HFFc6 (cell line): ENCODE measurements at regions not wholly inside any gene's neighbourhood (a gene's known extent, or its start where the extent isn't known, plus 50 kb on each side); places are given as distances from the start of the nearest gene placed in this dataset.

Source experiments
- DNase-seq: peaks from one replicate; pipeline ENCODE4 v3.0.0-alpha.2; 2018
- H3K27ac Mint-ChIP-seq: 2 replicates; pipeline ENCODE4 v1.8.0; 2020; ENCODE audit warnings: mild to moderate bottlenecking, mixed read lengths
- H3K27me3 Mint-ChIP-seq: 2 replicates; pipeline ENCODE4 v1.8.0; 2021; ENCODE audit warnings: mild to moderate bottlenecking, moderate library complexity, mixed read lengths; ENCODE audit not compliant: insufficient read depth
- H3K36me3 Mint-ChIP-seq: 2 replicates; pipeline ENCODE4 v1.8.0; 2021; ENCODE audit warnings: low read depth, mixed read lengths
- H3K4me1 Mint-ChIP-seq: 2 replicates; pipeline ENCODE4 v1.8.0; 2020; ENCODE audit warnings: low read depth, mixed read lengths
- H3K4me3 Mint-ChIP-seq: 2 replicates; pipeline ENCODE4 v1.8.0; 2020; ENCODE audit warnings: mild to moderate bottlenecking, moderate library complexity, mixed read lengths
- H3K9me3 Mint-ChIP-seq: 2 replicates; pipeline ENCODE4 v1.8.0; 2020; ENCODE audit warnings: mild to moderate bottlenecking, mixed read lengths
- TF ChIP-seq, protein P1 (sequence below): fragments of 200-600 bp; sonication (generic); IDR thresholded peaks from 2 replicates; pipeline ENCODE4 v1.5.0; 2021; ENCODE audit warnings: antibody characterized with exemption, mild to moderate bottlenecking

DNA sequence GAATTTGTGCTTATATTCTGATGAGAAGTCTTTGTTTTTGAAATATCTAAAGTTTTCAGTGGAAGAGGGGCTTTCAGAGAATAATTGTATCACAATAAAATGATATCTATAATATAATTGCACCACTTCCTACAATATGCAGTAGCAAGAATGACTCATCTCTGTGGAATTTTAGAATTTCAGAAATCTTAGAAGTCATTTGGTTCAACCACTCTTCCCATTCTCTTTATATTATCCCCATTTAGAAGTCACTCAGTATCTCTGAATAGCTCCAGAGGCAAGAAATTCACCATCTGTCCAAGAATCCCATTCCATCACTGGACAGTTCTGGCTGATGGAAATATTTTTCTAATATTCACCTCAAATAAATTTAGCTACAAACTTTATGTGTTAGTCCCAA lies 59.3 kb upstream of the CCDC68 start:
- Mint-ChIP-seq H3K36me3 (no peaks in the 10 kb centered on the region), H3K27ac (no peak overlapping the region), H3K9me3 (no peaks in the 10 kb centered on the region), H3K4me1 (peaks cover 11% of the 10 kb centered on the region), H3K4me3 (no peak overlapping the region), H3K27me3 (peaks cover 4% of the 10 kb centered on the region; the same call in 1 of the 2 replicates)
- peak; percentile 34 for DNase-seq
- TF ChIP-seq, protein P1, sequence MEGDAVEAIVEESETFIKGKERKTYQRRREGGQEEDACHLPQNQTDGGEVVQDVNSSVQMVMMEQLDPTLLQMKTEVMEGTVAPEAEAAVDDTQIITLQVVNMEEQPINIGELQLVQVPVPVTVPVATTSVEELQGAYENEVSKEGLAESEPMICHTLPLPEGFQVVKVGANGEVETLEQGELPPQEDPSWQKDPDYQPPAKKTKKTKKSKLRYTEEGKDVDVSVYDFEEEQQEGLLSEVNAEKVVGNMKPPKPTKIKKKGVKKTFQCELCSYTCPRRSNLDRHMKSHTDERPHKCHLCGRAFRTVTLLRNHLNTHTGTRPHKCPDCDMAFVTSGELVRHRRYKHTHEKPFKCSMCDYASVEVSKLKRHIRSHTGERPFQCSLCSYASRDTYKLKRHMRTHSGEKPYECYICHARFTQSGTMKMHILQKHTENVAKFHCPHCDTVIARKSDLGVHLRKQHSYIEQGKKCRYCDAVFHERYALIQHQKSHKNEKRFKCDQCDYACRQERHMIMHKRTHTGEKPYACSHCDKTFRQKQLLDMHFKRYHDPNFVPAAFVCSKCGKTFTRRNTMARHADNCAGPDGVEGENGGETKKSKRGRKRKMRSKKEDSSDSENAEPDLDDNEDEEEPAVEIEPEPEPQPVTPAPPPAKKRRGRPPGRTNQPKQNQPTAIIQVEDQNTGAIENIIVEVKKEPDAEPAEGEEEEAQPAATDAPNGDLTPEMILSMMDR: no peak

DNA sequence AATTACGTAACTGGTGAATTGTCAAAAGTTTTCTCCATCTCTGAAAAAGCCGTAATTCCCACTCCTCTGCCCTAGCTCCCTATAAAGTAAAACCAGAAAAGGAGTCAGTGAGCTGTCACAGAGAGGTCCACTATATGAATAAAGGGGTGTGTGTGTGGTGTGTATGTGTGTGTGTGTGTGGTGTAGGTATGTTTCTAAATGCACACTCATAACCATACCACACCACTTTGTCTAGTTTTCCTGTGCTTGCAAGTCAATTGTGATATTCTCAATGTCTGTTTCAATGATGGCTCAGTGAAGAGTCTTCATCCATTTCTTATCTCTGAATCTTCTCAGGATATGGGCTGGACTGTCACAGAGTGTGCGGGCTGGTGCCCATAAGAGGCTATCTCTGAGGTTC lies 54.8 kb upstream of the CCDC68 start:
- Mint-ChIP-seq H3K4me3 (no peak overlapping the region), H3K36me3 (no peaks in the 10 kb centered on the region), H3K4me1 (peaks cover 14% of the 10 kb centered on the region), H3K27ac (no peak overlapping the region), H3K27me3 (peaks cover 2% of the 10 kb centered on the region; the same call in 1 of the 2 replicates), H3K9me3 (no peaks in the 10 kb centered on the region)
- TF ChIP-seq, protein P1: no peak
- no peak for DNase-seq

DNA sequence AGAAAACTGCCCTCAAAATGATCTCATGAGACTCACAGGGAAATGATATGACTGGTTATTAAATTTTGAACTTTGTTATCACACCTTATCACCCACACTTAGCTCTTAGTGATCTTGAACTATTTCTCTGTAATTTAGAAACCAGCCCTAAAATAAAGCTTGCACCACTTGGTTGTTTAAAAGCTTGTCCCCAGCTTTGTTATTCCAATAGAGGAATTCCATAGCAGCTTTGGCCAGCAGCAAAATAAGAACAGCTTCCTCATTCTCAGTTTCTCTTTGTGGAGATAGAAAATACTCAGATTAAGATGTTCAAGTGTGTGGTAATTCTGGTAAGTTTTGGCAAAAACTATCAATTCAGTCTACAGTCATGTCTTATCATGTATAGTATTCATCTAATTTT lies 54.4 kb upstream of the CCDC68 start:
- H3K27me3 Mint-ChIP-seq: peaks cover 2% of the 10 kb centered on the region; the same call in 1 of the 2 replicates
- no peak overlapping the region for H3K4me3 Mint-ChIP-seq
- peaks cover 9% of the 10 kb centered on the region for H3K4me1 Mint-ChIP-seq
- H3K27ac Mint-ChIP-seq: no peak overlapping the region
- TF ChIP-seq, protein P1: no peak
- no peaks in the 10 kb centered on the region for H3K36me3 Mint-ChIP-seq
- no peak for DNase-seq
- no peaks in the 10 kb centered on the region for H3K9me3 Mint-ChIP-seq

DNA sequence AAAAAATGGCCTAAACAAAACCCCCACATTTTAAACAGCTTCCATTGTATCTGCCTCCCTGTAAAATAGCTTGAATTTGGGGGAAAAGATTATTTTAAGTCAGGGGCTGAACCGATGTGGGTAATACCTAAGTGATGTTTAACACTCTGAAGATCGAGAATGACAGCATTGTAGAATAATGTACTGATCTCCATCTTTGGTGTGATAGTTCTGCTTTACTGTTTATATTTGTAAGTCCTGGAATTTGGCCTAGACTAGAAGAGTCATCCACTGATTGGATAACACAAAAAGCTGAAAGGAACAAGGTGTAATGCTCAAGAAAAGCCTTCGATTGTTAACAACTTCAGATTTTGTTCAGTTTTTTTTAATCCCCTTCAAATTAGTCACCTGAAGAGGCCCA lies 53.8 kb upstream of the CCDC68 start:
- H3K27me3 Mint-ChIP-seq: peaks cover 2% of the 10 kb centered on the region; the same call in 1 of the 2 replicates
- TF ChIP-seq, protein P1: no peak
- H3K27ac Mint-ChIP-seq: no peak overlapping the region
- peaks cover 5% of the 10 kb centered on the region; the same call in 1 of the 2 replicates for H3K4me1 Mint-ChIP-seq
- DNase-seq: no peak
- H3K36me3 Mint-ChIP-seq: no peaks in the 10 kb centered on the region
- no peaks in the 10 kb centered on the region for H3K9me3 Mint-ChIP-seq
- H3K4me3 Mint-ChIP-seq: no peak overlapping the region

DNA sequence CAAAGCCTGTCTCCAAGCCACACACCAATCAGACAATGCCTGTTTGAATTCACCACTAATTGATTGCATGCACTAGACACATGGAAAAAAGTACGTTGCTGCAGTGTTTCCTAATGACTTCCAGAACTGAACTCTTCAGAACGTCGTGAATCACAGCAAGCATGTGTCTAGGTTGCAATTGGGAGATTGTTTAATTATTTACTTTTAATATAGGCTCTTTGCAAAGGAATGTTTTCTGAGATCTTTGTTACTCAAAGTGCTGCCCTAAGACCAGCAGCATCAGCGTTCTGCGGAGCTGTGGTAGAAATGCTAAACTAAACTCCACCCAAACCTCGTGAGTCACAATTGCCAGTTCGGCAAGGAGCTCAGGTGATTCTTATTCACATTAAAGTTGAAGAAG lies 52.7 kb upstream of the CCDC68 start:
- Mint-ChIP-seq H3K36me3 (no peaks in the 10 kb centered on the region), H3K9me3 (no peaks in the 10 kb centered on the region), H3K27ac (no peak overlapping the region), H3K4me1 (peaks cover 5% of the 10 kb centered on the region; the same call in 1 of the 2 replicates), H3K27me3 (peaks cover 2% of the 10 kb centered on the region; the same call in 1 of the 2 replicates), H3K4me3 (no peak overlapping the region)
- no peak for DNase-seq
- TF ChIP-seq, protein P1: no peak
